ENCODE measurements at regions not wholly inside any gene's neighbourhood (a gene's known extent, or its start where the extent isn't known, plus 50 kb on each side); places are given as distances from the start of the nearest gene placed in this dataset.

DNA sequence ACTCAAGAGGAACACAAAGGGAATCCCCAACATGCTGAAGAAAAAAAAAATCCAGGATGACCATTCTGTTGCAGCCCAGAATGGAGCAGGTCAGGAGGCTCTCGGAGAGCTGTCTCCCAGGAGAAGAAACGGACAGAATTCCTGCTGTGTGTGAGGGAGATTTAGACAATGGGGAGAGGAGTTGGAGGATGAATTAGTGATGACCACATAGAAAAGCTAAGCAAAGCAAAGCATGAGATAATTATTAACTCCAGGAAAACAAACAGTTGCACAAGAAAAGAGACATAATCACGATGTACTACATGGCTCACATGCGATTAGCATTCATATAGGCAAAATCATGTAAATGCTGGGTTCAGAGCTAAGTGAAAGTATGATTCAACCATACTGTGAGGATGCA is 61.1 kb upstream of the SMYD2 start:
- Histone ChIP-seq H3K27me3 (ENCODE audit: insufficient read depth, low read length) (no peaks in the 10 kb centered on the region), H3K36me3 (ENCODE audit: insufficient read depth, low read length) (no peaks in the 10 kb centered on the region), H3K4me1 (ENCODE audit: insufficient read depth, low read length, severe bottlenecking) (no peaks in the 10 kb centered on the region), H3K4me2 (ENCODE audit: low read length) (no peak overlapping the region), H3K9me3 (ENCODE audit: low read length) (no peaks in the 10 kb centered on the region), H4K20me1 (ENCODE audit: insufficient read depth, low read length) (no peaks in the 10 kb centered on the region), H3K9me2 (ENCODE audit: low read depth, low read length) (no peaks in the 10 kb centered on the region), H3K4me3 (ENCODE audit: low read depth, low read length, poor library complexity, severe bottlenecking) (no peak overlapping the region), H2AFZ (ENCODE audit: low read length) (no peak overlapping the region), H3K27ac (ENCODE audit: low read depth, low read length, poor library complexity, severe bottlenecking) (no peak overlapping the region), H3F3A (ENCODE audit: insufficient read depth, low read length) (no peaks in the 10 kb centered on the region), H3K9ac (ENCODE audit: low read length) (no peak overlapping the region), H3K79me2 (ENCODE audit: insufficient read depth, low read length) (no peaks in the 10 kb centered on the region)
- TF ChIP-seq, protein P1, sequence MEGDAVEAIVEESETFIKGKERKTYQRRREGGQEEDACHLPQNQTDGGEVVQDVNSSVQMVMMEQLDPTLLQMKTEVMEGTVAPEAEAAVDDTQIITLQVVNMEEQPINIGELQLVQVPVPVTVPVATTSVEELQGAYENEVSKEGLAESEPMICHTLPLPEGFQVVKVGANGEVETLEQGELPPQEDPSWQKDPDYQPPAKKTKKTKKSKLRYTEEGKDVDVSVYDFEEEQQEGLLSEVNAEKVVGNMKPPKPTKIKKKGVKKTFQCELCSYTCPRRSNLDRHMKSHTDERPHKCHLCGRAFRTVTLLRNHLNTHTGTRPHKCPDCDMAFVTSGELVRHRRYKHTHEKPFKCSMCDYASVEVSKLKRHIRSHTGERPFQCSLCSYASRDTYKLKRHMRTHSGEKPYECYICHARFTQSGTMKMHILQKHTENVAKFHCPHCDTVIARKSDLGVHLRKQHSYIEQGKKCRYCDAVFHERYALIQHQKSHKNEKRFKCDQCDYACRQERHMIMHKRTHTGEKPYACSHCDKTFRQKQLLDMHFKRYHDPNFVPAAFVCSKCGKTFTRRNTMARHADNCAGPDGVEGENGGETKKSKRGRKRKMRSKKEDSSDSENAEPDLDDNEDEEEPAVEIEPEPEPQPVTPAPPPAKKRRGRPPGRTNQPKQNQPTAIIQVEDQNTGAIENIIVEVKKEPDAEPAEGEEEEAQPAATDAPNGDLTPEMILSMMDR (IDR thresholded peaks at IDR 0.05; ENCODE audit: low read length), result no peak
- TF ChIP-seq EZH2 (IDR thresholded peaks at IDR 0.05; ENCODE audit: borderline replicate concordance, low read length), result no peak

DNA sequence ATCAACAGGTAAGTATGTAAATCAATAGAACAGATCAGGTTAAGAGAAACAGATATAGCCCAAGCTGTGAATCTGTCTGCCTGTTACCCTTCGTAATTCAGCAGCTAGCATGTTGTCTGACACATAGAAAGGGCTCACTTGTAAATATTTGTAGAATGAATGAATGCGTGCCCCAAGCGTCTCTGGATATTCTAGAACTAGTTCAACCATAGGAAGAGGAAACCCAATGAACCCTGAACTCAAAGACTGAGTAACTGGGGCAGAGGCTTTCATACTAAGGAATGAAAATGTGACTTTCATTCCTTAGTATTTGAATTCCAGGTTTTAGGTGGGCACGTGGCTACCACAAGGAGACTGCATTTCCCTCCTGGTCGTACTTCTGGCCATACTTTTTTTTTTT is 60.1 kb upstream of the SMYD2 start:
- H3K27me3 ChIP-seq (ENCODE audit: insufficient read depth, low read length), result no peaks in the 10 kb centered on the region
- H3K9me2 ChIP-seq (ENCODE audit: low read depth, low read length), result no peaks in the 10 kb centered on the region
- H3K9me3 ChIP-seq (ENCODE audit: low read length), result no peaks in the 10 kb centered on the region
- no peaks in the 10 kb centered on the region for H3K79me2 ChIP-seq (ENCODE audit: insufficient read depth, low read length)
- H3F3A ChIP-seq (ENCODE audit: insufficient read depth, low read length), result no peaks in the 10 kb centered on the region
- no peak overlapping the region for H3K27ac ChIP-seq (ENCODE audit: low read depth, low read length, poor library complexity, severe bottlenecking)
- TF ChIP-seq, protein P1 (IDR thresholded peaks at IDR 0.05; ENCODE audit: low read length), result no peak
- no peak for TF ChIP-seq EZH2 (IDR thresholded peaks at IDR 0.05; ENCODE audit: borderline replicate concordance, low read length)
- no peak overlapping the region for H3K4me2 ChIP-seq (ENCODE audit: low read length)
- H4K20me1 ChIP-seq (ENCODE audit: insufficient read depth, low read length), result no peaks in the 10 kb centered on the region
- H3K36me3 ChIP-seq (ENCODE audit: insufficient read depth, low read length), result no peaks in the 10 kb centered on the region
- no peak overlapping the region for H2AFZ ChIP-seq (ENCODE audit: low read length)
- H3K9ac ChIP-seq (ENCODE audit: low read length), result no peak overlapping the region
- no peak overlapping the region for H3K4me3 ChIP-seq (ENCODE audit: low read depth, low read length, poor library complexity, severe bottlenecking)
- no peaks in the 10 kb centered on the region for H3K4me1 ChIP-seq (ENCODE audit: insufficient read depth, low read length, severe bottlenecking)

DNA sequence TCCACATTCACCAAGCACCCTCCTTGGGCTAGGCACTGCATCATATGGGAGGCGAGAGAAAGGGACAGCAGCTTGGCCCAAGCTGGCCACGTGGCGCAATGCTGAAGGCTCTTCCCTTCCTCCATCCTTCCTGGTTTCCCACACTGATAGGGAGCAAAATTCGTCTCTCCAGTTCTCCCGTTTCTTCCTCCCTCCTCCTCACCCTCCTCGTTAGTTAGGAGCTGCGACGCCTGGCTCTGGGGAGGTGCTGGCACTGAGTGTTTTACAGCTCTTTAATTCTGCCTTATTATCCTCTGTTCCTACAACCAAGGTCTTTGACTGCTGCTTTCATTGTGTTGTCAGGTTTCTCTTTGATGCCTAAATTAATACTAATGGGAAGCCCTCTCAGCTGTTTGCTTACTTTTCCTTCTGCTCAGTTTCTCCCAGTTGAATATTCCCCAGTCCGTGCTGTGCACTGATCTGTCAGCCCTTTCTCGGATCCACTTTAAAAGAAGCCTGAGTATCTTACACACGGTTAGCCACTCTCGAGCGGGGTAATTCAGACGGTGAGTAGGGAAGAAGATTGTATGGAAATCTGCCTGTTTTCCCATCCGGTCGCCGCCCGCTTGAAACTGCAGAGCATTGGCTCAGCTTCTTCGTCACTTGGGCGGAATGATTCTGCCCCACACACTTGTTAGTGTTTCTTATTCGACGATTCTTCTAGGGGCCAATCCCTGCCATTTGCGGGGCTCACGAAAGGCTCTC is 56.2 kb upstream of the SMYD2 start:
- no peaks in the 10 kb centered on the region for H3K4me1 ChIP-seq (ENCODE audit: insufficient read depth, low read length, severe bottlenecking)
- no peak overlapping the region for H3K4me3 ChIP-seq (ENCODE audit: low read depth, low read length, poor library complexity, severe bottlenecking)
- H3K4me2 ChIP-seq (ENCODE audit: low read length), result no peak overlapping the region
- H3K9me3 ChIP-seq (ENCODE audit: low read length), result no peaks in the 10 kb centered on the region
- H3K79me2 ChIP-seq (ENCODE audit: insufficient read depth, low read length), result no peaks in the 10 kb centered on the region
- H3K36me3 ChIP-seq (ENCODE audit: insufficient read depth, low read length), result no peaks in the 10 kb centered on the region
- H4K20me1 ChIP-seq (ENCODE audit: insufficient read depth, low read length), result no peaks in the 10 kb centered on the region
- TF ChIP-seq EZH2 (IDR thresholded peaks at IDR 0.05; ENCODE audit: borderline replicate concordance, low read length), result no peak
- TF ChIP-seq, protein P1 (IDR thresholded peaks at IDR 0.05; ENCODE audit: low read length), result no peak
- H3F3A ChIP-seq (ENCODE audit: insufficient read depth, low read length), result no peaks in the 10 kb centered on the region
- no peak overlapping the region for H2AFZ ChIP-seq (ENCODE audit: low read length)
- H3K27me3 ChIP-seq (ENCODE audit: insufficient read depth, low read length), result no peaks in the 10 kb centered on the region
- no peak overlapping the region for H3K9ac ChIP-seq (ENCODE audit: low read length)
- H3K9me2 ChIP-seq (ENCODE audit: low read depth, low read length), result no peaks in the 10 kb centered on the region
- H3K27ac ChIP-seq (ENCODE audit: low read depth, low read length, poor library complexity, severe bottlenecking), result no peak overlapping the region

Data from OCI-LY1 (cell line).